GM21529 (cell line): ENCODE measurements at regions not wholly inside any gene's neighbourhood (a gene's known extent, or its start where the extent isn't known, plus 50 kb on each side); places are given as distances from the start of the nearest gene placed in this dataset.
"Not testable (repeated sequence)": the region's sequence is repeated elsewhere in the genome, so short reads cannot be mapped to it uniquely, and the experiment has no call there.

ENCODE experiments used
- ATAC-seq: cut with Tn5 transposase; IDR thresholded peaks from one replicate; pipeline ENCODE4 v1.9.1; 2021; ENCODE audit not compliant: unreplicated experiment

GRCh38 chr3:144583871-144584270 lies 612.2 kb downstream of the DIPK2A start:
- no peak for ATAC-seq

- no peak for ATAC-seq
Observed at GRCh38 chr3:144585408-144585807, 613.8 kb downstream of the DIPK2A start.

GRCh38 chr3:144585953-144586352 lies 614.3 kb downstream of the DIPK2A start:
- ATAC-seq, result no peak

- no peak for ATAC-seq
Observed at GRCh38 chr3:144586382-144586781, 614.8 kb downstream of the DIPK2A start.

DNA sequence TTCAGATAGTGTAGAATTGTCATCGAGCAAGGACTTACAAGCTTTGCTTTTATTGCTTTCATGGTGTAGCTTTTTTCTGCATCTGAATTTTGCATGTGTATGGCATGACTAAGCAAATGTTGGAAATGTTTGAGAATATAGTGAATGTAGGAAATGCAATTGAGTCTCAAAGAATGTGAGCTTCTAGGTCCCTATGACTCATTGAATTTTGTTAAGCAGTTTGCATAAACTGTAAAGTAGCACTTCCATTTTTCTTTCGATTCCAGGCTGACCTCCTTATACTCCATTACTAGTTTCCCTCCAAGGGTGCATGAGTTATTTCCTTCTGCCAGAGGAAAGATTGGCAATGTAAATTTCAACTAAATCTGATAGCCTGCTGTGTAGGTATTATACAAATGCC lies 619.2 kb downstream of the DIPK2A start:
- no peak for ATAC-seq

- ATAC-seq, result no peak
Observed at GRCh38 chr3:144593881-144594280, 622.3 kb downstream of the DIPK2A start.

DNA sequence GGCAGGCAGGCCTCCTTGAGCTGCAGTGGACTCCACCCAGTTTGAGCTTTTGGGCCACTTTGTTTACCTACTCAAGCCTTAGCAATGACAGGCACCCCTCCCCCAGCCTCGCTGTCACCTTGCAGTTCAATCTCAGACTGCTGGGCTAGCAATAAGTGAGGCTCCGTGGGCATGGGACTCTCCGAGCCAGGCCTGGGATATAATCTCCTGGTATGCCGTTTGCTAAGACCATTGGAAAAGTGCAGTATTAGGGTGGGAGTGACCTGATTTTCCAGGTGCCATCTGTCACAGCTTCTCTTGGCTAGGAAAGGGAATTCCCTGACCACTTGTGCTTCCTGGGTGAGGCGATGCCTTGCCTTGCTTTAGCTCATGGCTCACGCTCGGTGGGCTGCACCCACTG lies 648.6 kb downstream of the DIPK2A start:
- ATAC-seq, result not testable (repeated sequence)

GRCh38 chr3:144622845-144623244 lies 651.2 kb downstream of the DIPK2A start:
- ATAC-seq, result no peak

GRCh38 chr3:144624656-144625055 lies 653.0 kb downstream of the DIPK2A start:
- no peak for ATAC-seq

DNA sequence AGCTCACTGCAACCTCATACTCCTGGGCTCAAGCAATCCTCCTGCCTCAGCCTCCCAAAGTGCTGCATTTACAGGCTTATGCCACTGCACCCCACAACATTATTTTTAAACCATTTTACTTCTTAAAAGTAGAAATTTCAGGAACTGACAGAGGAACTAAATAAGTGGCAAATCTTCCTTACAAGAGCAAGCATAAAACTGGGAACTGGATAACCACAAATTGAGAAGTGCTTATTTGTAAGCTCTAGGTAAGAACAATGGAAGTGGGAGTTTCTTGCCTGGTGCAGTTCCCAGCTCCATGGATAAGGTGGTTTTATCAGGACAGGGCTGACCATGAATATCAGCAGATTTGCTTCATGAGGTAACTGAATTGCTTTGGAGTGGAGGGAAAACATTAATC lies 655.2 kb downstream of the DIPK2A start:
- ATAC-seq, result no peak

DNA sequence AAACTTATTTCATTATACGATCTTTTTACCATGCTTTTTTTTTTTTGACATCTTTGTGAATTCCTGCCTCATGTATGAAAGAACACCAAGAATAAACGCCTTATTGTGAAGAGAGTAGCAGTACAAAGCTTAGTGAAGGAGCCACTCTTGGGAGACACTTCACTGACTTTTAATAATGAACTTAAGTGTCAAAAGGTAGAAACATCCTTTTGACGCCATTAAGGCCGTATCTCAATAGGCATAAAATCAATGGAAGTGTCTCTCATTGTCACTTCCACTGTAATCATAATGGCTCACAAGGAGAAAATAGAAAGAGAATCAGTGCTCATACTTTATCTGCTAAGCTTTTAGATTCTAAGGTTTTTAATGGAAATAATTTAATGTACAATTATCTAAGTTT lies 657.8 kb downstream of the DIPK2A start:
- no peak for ATAC-seq

DNA sequence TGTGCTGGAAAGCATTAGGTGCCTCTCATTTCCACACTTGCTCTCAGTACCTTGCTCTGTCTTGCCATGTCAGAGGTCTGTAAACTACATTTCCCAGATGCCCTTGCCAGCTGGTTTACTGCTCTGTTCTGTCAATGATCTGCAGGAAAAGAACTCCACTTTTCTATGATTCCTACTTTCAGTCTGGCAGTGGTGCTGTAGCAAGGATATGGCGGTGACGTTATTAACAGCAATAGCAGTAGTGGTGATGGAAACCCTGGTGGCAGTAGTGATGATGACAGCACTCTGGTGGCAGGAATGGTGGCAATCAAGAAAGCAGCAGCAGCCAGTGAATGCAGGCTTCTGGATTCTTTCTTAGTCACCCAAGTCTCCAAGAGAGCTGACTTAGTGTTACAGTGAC lies 665.2 kb downstream of the DIPK2A start:
- ATAC-seq, result no peak

- ATAC-seq, result no peak
Observed at GRCh38 chr3:144638009-144638408, 666.4 kb downstream of the DIPK2A start.

GRCh38 chr3:144643771-144644198 lies 672.2 kb downstream of the DIPK2A start:
- ATAC-seq, result no peak

DNA sequence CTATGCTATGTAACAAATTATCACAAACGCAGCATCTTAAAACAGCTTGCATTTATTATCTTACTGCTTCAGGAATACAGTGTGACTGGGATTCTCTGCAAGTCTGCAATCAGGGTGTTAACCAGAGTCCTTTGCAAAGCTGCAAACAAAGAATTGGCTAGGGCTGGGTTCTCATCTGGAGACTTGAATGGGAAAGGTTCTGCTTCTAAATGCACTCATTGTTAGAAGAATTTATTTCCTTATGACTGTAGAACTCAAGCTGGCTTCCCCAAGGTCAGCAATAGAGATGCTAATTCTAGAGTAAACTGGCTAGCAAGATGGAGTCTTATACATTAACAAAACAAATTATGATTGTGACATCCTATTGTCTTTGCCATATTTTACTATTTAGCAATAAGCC lies 673.7 kb downstream of the DIPK2A start:
- ATAC-seq, result no peak

GRCh38 chr3:144650380-144650779 lies 678.8 kb downstream of the DIPK2A start:
- no peak for ATAC-seq

DNA sequence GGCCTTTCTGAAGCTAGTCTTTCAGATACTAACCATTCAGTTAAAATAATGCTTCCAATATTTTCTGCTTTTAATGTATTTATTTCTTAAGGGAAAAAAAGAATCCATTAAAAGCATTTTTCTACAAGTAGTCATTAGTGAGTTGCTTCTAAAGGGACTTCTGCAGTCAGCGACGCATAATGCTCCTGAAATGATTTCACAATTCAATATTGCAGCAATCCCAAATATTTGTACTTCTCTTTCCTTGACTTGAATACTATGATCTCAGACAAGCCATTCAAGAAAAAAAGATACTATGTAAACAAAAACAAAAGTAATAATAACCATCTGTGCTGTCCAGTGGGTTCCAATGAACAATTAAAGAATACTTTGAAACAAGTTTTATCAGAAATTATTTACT lies 681.0 kb downstream of the DIPK2A start:
- no peak for ATAC-seq

GRCh38 chr3:144655423-144655822 lies 683.8 kb downstream of the DIPK2A start:
- no peak for ATAC-seq

DNA sequence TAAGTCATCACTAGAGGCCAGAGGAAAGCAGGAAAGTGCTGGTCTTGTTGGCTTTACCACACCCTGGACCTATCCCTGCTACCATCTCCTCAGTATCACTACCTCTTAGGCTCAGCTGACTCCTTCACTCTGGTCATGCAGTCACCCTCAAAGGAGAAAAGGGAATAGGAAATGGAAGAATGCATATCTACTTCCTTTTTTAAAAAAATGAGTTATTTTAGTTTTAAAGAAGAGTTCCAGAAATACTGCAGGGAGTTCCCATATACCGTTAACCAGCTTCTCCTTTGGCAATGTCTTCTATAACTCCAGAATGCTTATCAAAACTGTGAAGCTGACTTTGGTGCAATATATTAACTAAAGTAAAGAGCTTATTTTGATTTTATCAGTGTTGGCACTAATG lies 688.6 kb downstream of the DIPK2A start:
- no peak for ATAC-seq

- ATAC-seq, result no peak
Observed at GRCh38 chr3:144662729-144663128, 691.1 kb downstream of the DIPK2A start.

DNA sequence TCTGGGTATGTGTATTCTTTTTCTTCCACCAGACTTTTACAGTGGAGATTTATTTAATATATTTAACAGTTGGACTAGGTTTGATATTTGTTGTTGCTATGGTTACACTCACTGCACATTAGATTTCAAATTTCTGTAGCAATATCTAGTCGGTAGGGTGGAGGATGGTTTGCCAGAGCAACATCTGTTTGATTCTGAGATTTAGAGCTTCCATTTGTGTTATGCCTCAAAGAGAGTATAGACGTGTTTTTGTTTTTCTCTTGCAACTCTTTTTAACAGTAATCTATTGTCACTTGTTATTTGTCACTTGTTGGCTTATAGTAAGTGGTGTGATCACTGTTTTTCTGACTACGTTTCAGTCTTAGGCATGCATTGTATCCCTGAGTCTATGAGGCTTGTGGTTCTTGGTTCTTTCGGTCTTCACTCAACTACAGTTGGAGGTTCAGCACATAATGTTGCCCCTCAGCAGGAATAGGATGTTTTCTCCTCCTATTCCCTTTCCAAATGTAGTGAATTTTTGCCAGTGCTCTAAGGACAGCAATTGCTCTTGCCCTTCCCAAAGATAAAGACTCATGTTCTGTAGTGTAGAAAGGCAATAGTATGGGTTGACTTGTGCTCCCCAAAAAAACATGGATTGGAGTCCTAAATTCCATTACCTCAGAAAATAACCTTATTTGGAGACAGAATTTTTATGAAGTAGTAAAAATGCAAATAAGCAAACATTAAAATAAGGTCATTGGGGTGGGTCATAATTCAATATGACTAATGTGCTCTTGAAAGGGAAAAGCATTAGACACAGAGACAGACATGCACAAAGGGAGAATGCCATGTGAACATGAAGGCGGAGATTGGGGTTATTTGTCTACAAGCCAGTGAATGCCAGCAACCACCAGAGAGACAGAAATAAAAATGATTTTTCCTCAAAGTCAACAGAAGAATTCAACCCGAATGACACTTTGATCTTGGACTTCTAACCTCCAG lies 692.1 kb downstream of the DIPK2A start:
- no peak for ATAC-seq

DNA sequence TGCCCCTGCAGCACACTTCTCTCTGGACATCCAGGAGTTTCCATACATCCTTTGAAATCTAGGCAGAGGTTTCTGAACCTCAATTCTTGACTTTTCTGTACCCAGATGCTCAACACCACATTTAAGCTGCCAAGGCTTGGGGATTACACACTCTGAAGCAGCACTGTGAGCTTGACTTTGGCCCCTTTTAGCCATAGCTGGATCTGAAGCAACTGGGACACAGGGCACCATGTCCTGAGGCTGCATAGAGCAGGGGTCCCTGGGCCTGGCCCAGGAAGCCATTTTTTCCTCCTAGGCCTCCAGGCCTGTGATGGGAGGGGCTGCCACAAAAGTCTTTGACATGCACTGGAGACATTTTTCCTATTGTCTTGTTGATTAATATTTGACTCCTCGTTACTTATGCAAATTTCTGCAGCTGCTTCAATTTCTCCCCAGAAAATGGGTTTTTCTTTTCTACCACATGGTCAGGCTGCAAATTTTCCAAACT lies 694.0 kb downstream of the DIPK2A start:
- ATAC-seq, result no peak

- no peak for ATAC-seq
Observed at GRCh38 chr3:144670571-144670970, 698.9 kb downstream of the DIPK2A start.
